IMR-90 (cell line): ENCODE measurements at regions not wholly inside any gene's neighbourhood (a gene's known extent, or its start where the extent isn't known, plus 50 kb on each side); places are given as distances from the start of the nearest gene placed in this dataset.

Experiments used
- ATAC-seq: fragments of 200-7000 bp; cut with Tn5 transposase; 2 replicates; pipeline ENCODE4 v1.9.1; 2020; ENCODE audit warnings: low read depth, mild to moderate bottlenecking, moderate library complexity
- BruUV-seq: library from RNA; stranded (reverse); fragments of 400-500 nt; replicated peaks from 2 replicates; lab custom pipeline; 2021; lab: Mats Ljungman, UMichigan
- CTCF ChIA-PET: fragments of 300-600 bp; formaldehyde crosslinking; extraction: SDS; loops from one replicate; lab custom pipeline; 2021; ENCODE audit warnings: antibody characterized with exemption; lab: Yijun Ruan, JAX
- POLR2A ChIA-PET: fragments of 300-600 bp; sonication (Branson Sonifier 250); formaldehyde crosslinking; loops from one replicate; lab custom pipeline; 2022; ENCODE audit warnings: antibody characterized with exemption; ENCODE audit not compliant: unreplicated experiment; lab: Charles Lee
- DNase-seq: peaks from one replicate; pipeline ENCODE4 v3.0.0; 2013
- H2AFZ ChIP-seq: replicated peaks from 2 replicates; pipeline ENCODE3; 2013; ENCODE audit warnings: low read length, mild to moderate bottlenecking; ENCODE audit not compliant: poor library complexity
- H2AK5ac ChIP-seq: 2 replicates; pipeline ENCODE4 v1.6.1; 2013; ENCODE audit warnings: low read depth, low read length, inconsistent platforms
- H2AK9ac ChIP-seq: replicated peaks from 2 replicates; pipeline ENCODE3; 2013; ENCODE audit warnings: mild to moderate bottlenecking, low read depth, low read length, moderate library complexity; ENCODE audit not compliant: poor library complexity
- H2BK120ac ChIP-seq: 2 replicates; pipeline ENCODE4 v1.6.1; 2013; ENCODE audit warnings: low read depth, low read length, inconsistent platforms
- H2BK15ac ChIP-seq: 3 replicates; pipeline ENCODE4 v1.6.1; 2013; ENCODE audit warnings: low read depth, low read length, inconsistent platforms
- H2BK20ac ChIP-seq: 2 replicates; pipeline ENCODE4 v1.6.1; 2013; ENCODE audit warnings: low read depth, mild to moderate bottlenecking, inconsistent platforms, low read length, moderate library complexity
- H2BK5ac ChIP-seq: 2 replicates; pipeline ENCODE4 v1.6.1; 2013; ENCODE audit warnings: mild to moderate bottlenecking, low read depth, low read length, inconsistent platforms; ENCODE audit not compliant: poor library complexity, severe bottlenecking
- H3K14ac ChIP-seq: replicated peaks from 2 replicates; pipeline ENCODE4 v1.6.1; 2013; ENCODE audit warnings: low read depth, low read length, inconsistent platforms
- H3K18ac ChIP-seq: 2 replicates; pipeline ENCODE4 v1.6.1; 2013; ENCODE audit warnings: low read depth, low read length, control low read depth
- H3K23ac ChIP-seq: 2 replicates; pipeline ENCODE4 v1.6.1; 2013; ENCODE audit warnings: low read depth, low read length, inconsistent platforms
- H3K27ac ChIP-seq: 2 replicates; pipeline ENCODE4 v1.5.1; 2013; ENCODE audit warnings: mild to moderate bottlenecking, control low read depth, low read length; ENCODE audit not compliant: insufficient read depth
- H3K27me3 ChIP-seq: 2 replicates; pipeline ENCODE4 v1.6.1; 2013; ENCODE audit warnings: low read length; ENCODE audit not compliant: control insufficient read depth, insufficient read depth
- H3K36me3 ChIP-seq: 2 replicates; pipeline ENCODE4 v1.6.1; 2013; ENCODE audit warnings: low read length, mixed read lengths; ENCODE audit not compliant: control insufficient read depth, insufficient read depth
- H3K4ac ChIP-seq: 2 replicates; pipeline ENCODE4 v1.6.1; 2013; ENCODE audit warnings: low read depth, low read length, inconsistent platforms
- H3K4me1 ChIP-seq: 2 replicates; pipeline ENCODE4 v1.6.1; 2013; ENCODE audit warnings: low read length, mixed read lengths; ENCODE audit not compliant: control insufficient read depth, insufficient read depth
- H3K4me2 ChIP-seq: 2 replicates; pipeline ENCODE4 v1.6.1; 2013; ENCODE audit warnings: low read depth, mild to moderate bottlenecking, control low read depth, low read length, moderate library complexity
- H3K4me3 ChIP-seq: 2 replicates; pipeline ENCODE4 v1.5.1; 2013; ENCODE audit warnings: low read depth, mild to moderate bottlenecking, control low read depth, low read length, moderate library complexity; ENCODE audit not compliant: insufficient read depth
- H3K56ac ChIP-seq: 2 replicates; pipeline ENCODE4 v1.6.1; 2013; ENCODE audit warnings: low read length, inconsistent platforms; ENCODE audit not compliant: insufficient read depth; ENCODE audit errors: extremely low read depth
- H3K79me1 ChIP-seq, 2 experiments: 2 replicates each; pipeline ENCODE4 v1.6.1; 2013; ENCODE audit warnings: low read length in 2 of 2, inconsistent platforms in 1 of 2, low read depth in 1 of 2
- H3K9ac ChIP-seq: 2 replicates; pipeline ENCODE4 v1.6.1; 2013; ENCODE audit warnings: low read depth, low read length, control low read depth
- H3K9me1 ChIP-seq: 2 replicates; pipeline ENCODE4 v1.6.1; 2013; ENCODE audit warnings: low read length, inconsistent platforms; ENCODE audit not compliant: insufficient read depth
- H3K9me3 ChIP-seq: 2 replicates; pipeline ENCODE4 v1.6.1; 2013; ENCODE audit warnings: low read length; ENCODE audit not compliant: control insufficient read depth, insufficient read depth
- H4K20me1 ChIP-seq: 2 replicates; pipeline ENCODE4 v1.6.1; 2013; ENCODE audit warnings: low read length, inconsistent platforms; ENCODE audit not compliant: insufficient read depth
- H4K5ac ChIP-seq: 2 replicates; pipeline ENCODE4 v1.6.1; 2013; ENCODE audit warnings: mild to moderate bottlenecking, low read depth, low read length, control low read depth
- H4K8ac ChIP-seq, 2 experiments: 2 replicates each; pipeline ENCODE4 v1.6.1; 2013; ENCODE audit warnings: low read depth in 2 of 2, low read length in 2 of 2, control low read depth in 1 of 2, inconsistent platforms in 1 of 2
- H4K91ac ChIP-seq: 2 replicates; pipeline ENCODE4 v1.6.1; 2013; ENCODE audit warnings: low read depth, low read length, inconsistent platforms; ENCODE audit not compliant: insufficient read depth
- CHD1 ChIP-seq: IDR thresholded peaks from 2 replicates; pipeline ENCODE4 v1.6.1; 2012; ENCODE audit warnings: low read depth, low read length, improper control_type of control experiment
- CTCF ChIP-seq: conservative IDR thresholded peaks from 2 replicates; pipeline ENCODE4 v1.5.1; 2012; ENCODE audit warnings: mild to moderate bottlenecking, low read depth, low read length, improper control_type of control experiment
- MAFK ChIP-seq: IDR thresholded peaks from 2 replicates; pipeline ENCODE4 v1.6.1; 2012; ENCODE audit warnings: low read depth, low read length, improper control_type of control experiment
- MXI1 ChIP-seq: IDR thresholded peaks from 2 replicates; pipeline ENCODE4 v1.6.1; 2012; ENCODE audit warnings: low read depth, mild to moderate bottlenecking, low read length, moderate library complexity, borderline replicate concordance
- NFE2L2 ChIP-seq: fragments of 150-350 bp; IDR thresholded peaks from 2 replicates; pipeline ENCODE4 v1.6.1; 2016; ENCODE audit warnings: low read depth, mild to moderate bottlenecking, low read length
- RCOR1 ChIP-seq: IDR thresholded peaks from 2 replicates; pipeline ENCODE4 v1.6.1; 2012; ENCODE audit warnings: mild to moderate bottlenecking, low read length, improper control_type of control experiment; ENCODE audit not compliant: insufficient replicate concordance
- WGBS, 2 experiments: methylation state at CpG; one replicate each; pipeline versions ENCODE4 v1.1.5 to v1.1.7; 2013; ENCODE audit warnings: missing lambda C conversion rate in 2 of 2; ENCODE audit not compliant: insufficient read length in 1 of 2; ENCODE audit errors: extremely low coverage in 2 of 2; 5-methylcytosine and 5-hydroxymethylcytosine counted together
- dilution Hi-C: fragments of 300-500 bp; cut with HindIII; formaldehyde crosslinking; loops from one replicate; pipeline ENCODE4 v1.14.3; 2018; ENCODE audit warnings: low sequenced_read_pairs; ENCODE audit not compliant: unreplicated experiment
- in situ Hi-C: fragments of 300-500 bp; cut with MboI; formaldehyde crosslinking; loops from 3 replicates; pipeline ENCODE4 v1.14.3; 2019; ENCODE audit warnings: low sequenced_read_pairs, inconsistent platforms, mixed read lengths
- intact Hi-C: fragments of 100-400 bp; cut with micrococcal nuclease; formaldehyde crosslinking; loops from 2 replicates; pipeline ENCODE4 v1.10.0; 2022

- Histone ChIP-seq H4K8ac (no peak overlapping the region), H3K18ac (no peak overlapping the region), H4K91ac (no peak overlapping the region), H3K4ac (no peak overlapping the region), H3K14ac (no peak overlapping the region), H3K36me3 (no peaks in the 10 kb centered on the region), H3K27ac (no peak overlapping the region), H3K23ac (no peak overlapping the region), H3K9me1 (no peaks in the 10 kb centered on the region), H3K4me3 (no peak overlapping the region), H4K20me1 (no peaks in the 10 kb centered on the region), H2AK5ac (peak overlapping the region; percentile 58; the same call in 1 of the 2 replicates), H3K9me3 (no peaks in the 10 kb centered on the region; the same call in 1 of the 2 replicates), H2BK120ac (no peak overlapping the region), H2BK20ac (no peak overlapping the region), H2BK15ac (no peak overlapping the region), H3K27me3 (no peaks in the 10 kb centered on the region; the same call in 1 of the 2 replicates), H2AFZ (peak overlapping the region; percentile 27), H3K4me2 (no peak overlapping the region), H2AK9ac (peak overlapping the region; percentile 57), H2BK5ac (no peak overlapping the region), H3K56ac (no peak overlapping the region), H3K9ac (no peak overlapping the region), H3K79me1 (no peaks in the 10 kb centered on the region), H3K4me1 (peaks cover 2% of the 10 kb centered on the region; the same call in 1 of the 2 replicates), H4K5ac (no peak overlapping the region)
- CTCF ChIA-PET = no interaction called here
- DNase-seq (no peak), ATAC-seq (no peak)
- TF ChIP-seq MAFK = no peak
- TF ChIP-seq RCOR1 = no peak
- TF ChIP-seq CHD1 = no peak
- TF ChIP-seq MXI1 = no peak
- no peak for TF ChIP-seq CTCF
- no peak for TF ChIP-seq NFE2L2
- intact Hi-C loops = no loop called here
- dilution Hi-C loops = no loop called here
- in situ Hi-C loops = no loop called here
- POLR2A ChIA-PET = no interaction called here
- BruUV-seq = no TSS peak
- 91% methylated on average over 4 of the region's 9 CpGs; no CpG with 5 or more reads in 1 of the 2 experiments for WGBS, 2 experiments
Measured at GRCh38 chr6:105459049-105459448, 56.2 kb upstream of the PREP start.
